HG03139 (cell line): ENCODE measurements at regions not wholly inside any gene's neighbourhood (a gene's known extent, or its start where the extent isn't known, plus 50 kb on each side); places are given as distances from the start of the nearest gene placed in this dataset.
"Not testable (repeated sequence)": the region's sequence is repeated elsewhere in the genome, so short reads cannot be mapped to it uniquely, and the experiment has no call there.

Source experiments
- ATAC-seq: cut with Tn5 transposase; IDR thresholded peaks from one replicate; pipeline ENCODE4 v1.9.1; 2021; ENCODE audit not compliant: unreplicated experiment

- ATAC-seq, result no peak
These were observed 489.5 kb upstream of the SPRY2 start for GRCh38 chr13:80830431-80830830.

- no peak for ATAC-seq
These were observed 487.8 kb upstream of the SPRY2 start for GRCh38 chr13:80828759-80829158.

GRCh38 chr13:80825276-80825675, 484.4 kb upstream of the SPRY2 start:
- ATAC-seq, result no peak

GRCh38 chr13:80824229-80824628, 483.3 kb upstream of the SPRY2 start:
- ATAC-seq, result no peak

- no peak for ATAC-seq
These were observed 482.5 kb upstream of the SPRY2 start for GRCh38 chr13:80823472-80823871.

GRCh38 chr13:80821466-80821865, 480.5 kb upstream of the SPRY2 start:
- ATAC-seq, result no peak

- no peak for ATAC-seq
These were observed 477.1 kb upstream of the SPRY2 start for GRCh38 chr13:80817979-80818378.

- ATAC-seq, result no peak
These were observed 473.6 kb upstream of the SPRY2 start for GRCh38 chr13:80814541-80814940.

GRCh38 chr13:80810294-80810693, 469.4 kb upstream of the SPRY2 start:
- ATAC-seq, result not testable (repeated sequence)

GRCh38 chr13:80802946-80803345, 462.0 kb upstream of the SPRY2 start:
- ATAC-seq, result no peak

GRCh38 chr13:80798576-80799133, 457.7 kb upstream of the SPRY2 start:
- no peak for ATAC-seq

GRCh38 chr13:80787604-80788003, 446.7 kb upstream of the SPRY2 start:
- no peak for ATAC-seq

- ATAC-seq, result no peak
These were observed 443.1 kb upstream of the SPRY2 start for GRCh38 chr13:80783926-80784565.

- no peak for ATAC-seq
These were observed 441.5 kb upstream of the SPRY2 start for GRCh38 chr13:80782441-80782840.

GRCh38 chr13:80778297-80778696, 437.4 kb upstream of the SPRY2 start:
- no peak for ATAC-seq

GRCh38 chr13:80757694-80758093, 416.8 kb upstream of the SPRY2 start:
- no peak for ATAC-seq

GRCh38 chr13:80755910-80756309, 415.0 kb upstream of the SPRY2 start:
- ATAC-seq, result no peak

- ATAC-seq, result no peak
These were observed 413.5 kb upstream of the SPRY2 start for GRCh38 chr13:80754441-80754840.

GRCh38 chr13:80753866-80754265, 412.9 kb upstream of the SPRY2 start:
- no peak for ATAC-seq

GRCh38 chr13:80751854-80752253, 410.9 kb upstream of the SPRY2 start:
- no peak for ATAC-seq

- no peak for ATAC-seq
These were observed 403.4 kb upstream of the SPRY2 start for GRCh38 chr13:80744147-80744914.

- ATAC-seq, result no peak
These were observed 401.1 kb upstream of the SPRY2 start for GRCh38 chr13:80742033-80742432.
